Activated CD4-positive, CD25-positive, alpha-beta regulatory T cell (primary cell): ENCODE measurements at regions not wholly inside any gene's neighbourhood (a gene's known extent, or its start where the extent isn't known, plus 50 kb on each side); places are given as distances from the start of the nearest gene placed in this dataset.
A peak's percentile ranks its signal among the peaks of the same experiment; 100 is the strongest.
"Not testable (repeated sequence)": the region's sequence is repeated elsewhere in the genome, so short reads cannot be mapped to it uniquely, and the experiment has no call there.

Source experiments
- DNase-seq, 4 experiments: peaks; one replicate each; lab custom pipeline; 2025; lab: John Stamatoyannopoulos, UW

DNA sequence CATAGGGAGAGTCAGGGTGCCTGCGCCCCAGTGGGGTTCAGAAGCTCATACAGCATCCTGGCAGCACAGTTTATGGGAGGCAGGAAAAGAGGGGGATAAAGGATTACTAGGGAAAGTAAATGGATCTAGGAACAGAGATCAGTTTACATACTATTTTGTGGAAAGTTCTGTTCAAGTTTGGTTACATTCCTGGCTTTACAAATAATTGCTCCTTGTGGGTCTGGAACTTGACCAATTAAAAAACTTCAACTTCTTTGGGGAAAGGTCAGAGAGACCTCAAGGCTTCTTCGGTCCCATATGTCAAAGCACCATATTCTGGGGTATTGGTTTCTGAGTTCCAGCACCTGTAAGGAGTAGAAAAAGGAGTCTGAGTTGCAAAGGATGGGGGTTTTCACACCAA, 64.1 kb downstream of the ZDHHC19 start:
- DNase-seq = no peak

DNA sequence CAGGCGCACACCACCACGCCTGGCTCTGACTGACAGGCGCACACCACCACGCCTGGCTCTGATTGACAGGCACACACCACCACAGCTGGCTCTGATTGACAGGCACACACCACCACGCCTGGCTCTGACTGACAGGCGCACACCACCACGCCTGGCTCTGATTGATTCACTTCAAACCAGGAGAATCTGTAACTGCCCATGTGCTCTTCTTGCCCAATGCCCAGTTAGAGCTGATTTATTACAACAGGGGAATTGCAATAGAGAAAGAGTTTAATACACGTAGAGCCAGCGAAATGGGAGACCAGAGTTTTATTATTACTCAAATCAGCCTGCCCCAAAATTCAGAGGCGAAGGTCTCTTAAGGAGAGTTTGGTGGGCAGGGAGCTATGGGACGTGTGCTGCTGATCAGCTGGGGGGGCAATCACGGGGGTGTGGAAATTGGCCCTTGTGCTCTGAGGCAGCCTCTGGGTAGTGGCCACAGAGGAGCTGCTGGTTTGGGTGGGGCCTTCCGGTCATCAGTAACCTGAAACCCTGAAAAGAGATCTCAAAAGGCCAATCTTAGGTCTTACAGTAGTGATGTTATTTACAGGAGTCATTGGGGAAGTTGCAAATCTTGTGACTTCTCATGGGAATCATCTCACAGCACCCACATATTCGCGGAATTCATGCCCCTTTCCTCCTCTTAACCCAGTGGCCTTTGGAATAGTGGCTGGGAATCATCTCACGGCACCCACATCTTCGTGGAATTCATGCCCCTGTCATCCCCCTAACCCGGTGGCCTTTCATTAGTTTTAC, 63.8 kb upstream of the TFRC start:
- DNase-seq = no peak

GRCh38 chr3:196144383-196145105, 62.7 kb upstream of the TFRC start:
- DNase-seq = peak in 1 of 4 experiments; percentile 10

GRCh38 chr3:196143708-196144382, 62.0 kb upstream of the TFRC start:
- no peak for DNase-seq

GRCh38 chr3:196142202-196142956, 60.5 kb upstream of the TFRC start:
- DNase-seq = no peak

DNA sequence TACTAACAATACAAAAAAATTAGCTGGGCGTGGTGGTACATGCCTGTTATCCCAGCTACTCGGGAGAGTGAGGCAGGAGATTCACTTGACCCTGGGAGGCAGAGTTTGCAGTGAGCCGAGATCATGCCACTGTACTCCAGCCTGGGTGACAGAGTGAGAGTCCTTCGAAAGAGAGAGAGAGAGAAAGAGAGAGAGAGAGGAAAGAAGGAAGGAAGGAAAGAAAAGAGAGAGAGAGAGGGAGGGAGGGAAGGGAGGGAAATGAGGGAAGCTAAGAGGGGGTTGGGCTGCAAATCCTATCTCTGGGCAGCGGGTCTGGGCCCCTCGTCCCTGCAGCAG, 59.9 kb upstream of the TFRC start:
- no peak for DNase-seq

- no peak for DNase-seq
Measured at GRCh38 chr3:196141052-196141865, 59.4 kb upstream of the TFRC start.

DNA sequence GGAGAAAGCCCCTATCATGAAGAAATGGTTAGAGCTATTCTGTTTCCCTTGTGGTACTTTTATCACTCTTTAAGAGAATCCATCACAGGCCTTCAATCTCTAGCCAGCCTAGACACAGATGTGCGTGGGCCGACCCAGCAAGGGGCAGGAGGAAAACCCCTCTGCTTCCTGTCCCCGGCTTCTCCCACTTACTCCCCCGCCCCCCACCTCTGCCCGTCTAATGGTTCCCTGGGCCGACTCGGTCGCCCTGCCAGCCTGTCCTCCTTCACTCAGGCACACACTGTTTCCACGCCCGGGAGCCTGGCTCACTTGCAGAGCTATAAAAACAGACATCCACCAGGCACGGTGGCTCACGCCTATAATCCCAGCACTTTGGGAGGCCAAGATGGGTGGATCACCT, 58.3 kb upstream of the TFRC start:
- no peak for DNase-seq

DNA sequence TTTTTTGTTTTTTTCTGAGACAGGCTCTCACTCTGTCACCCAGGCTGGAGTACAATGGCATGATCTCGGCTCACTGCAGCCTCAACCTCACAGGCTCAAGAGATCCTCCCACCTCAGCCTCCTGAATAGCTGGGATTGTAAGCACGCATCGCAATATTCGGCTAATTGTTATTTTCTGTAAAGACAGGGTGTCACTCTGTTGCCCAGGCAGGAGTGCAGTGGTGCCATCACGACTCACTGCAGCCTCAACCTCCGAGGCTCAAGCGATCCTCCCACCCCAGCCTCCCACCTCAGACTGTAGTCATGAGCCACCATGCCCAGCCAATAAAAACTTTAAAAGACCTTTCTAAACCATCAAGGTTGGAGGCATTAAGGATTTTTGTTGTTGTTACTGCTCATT, 57.4 kb upstream of the TFRC start:
- no peak for DNase-seq

GRCh38 chr3:196138482-196139254, 56.8 kb upstream of the TFRC start:
- DNase-seq = no peak

GRCh38 chr3:196136640-196136989, 54.7 kb upstream of the TFRC start:
- DNase-seq = not testable (repeated sequence)

DNA sequence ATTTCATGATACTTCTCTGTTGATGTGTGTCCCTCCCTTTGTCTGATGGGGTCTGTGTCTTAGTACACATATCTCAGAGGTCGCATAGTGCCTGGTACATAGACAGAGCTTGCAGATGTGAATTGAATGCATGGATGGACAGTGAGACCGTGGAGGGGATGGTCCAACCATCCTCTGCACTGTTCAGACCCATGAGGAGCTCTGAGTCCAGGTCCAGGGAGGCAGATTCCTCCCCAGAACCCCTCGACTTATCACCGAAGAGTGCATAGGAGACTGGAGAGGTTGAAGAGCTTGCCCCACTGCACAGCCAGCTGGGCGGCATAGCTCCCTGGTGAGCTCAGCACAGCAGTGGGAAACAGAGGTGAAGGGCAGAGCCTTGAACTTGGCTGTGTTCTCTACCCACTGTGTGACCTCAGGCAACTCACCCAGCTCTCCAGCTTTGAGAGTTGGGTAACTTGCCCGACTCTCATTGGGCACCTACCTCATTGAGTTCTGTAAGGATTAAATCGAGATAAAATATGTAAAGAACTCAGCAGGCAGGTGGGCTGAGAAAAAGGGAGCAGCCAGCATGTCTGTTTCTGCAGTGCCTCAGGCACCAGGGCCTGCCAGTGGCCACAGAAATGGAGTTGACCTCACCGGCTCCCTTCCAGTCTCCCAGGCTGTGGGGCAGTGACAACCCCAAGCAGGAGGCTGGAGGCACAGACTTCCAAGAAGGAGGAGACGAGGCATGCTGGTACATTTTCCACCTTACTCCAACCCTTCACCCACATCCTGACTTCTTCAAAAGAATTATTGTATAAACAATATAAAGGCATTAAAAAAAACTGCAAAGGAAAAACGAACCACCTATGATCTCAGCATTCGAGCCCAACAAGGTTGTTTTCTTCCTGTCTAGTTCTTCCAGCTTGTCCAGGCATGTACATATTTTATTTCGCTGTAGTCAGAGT, 54.1 kb upstream of the TFRC start:
- no peak for DNase-seq

DNA sequence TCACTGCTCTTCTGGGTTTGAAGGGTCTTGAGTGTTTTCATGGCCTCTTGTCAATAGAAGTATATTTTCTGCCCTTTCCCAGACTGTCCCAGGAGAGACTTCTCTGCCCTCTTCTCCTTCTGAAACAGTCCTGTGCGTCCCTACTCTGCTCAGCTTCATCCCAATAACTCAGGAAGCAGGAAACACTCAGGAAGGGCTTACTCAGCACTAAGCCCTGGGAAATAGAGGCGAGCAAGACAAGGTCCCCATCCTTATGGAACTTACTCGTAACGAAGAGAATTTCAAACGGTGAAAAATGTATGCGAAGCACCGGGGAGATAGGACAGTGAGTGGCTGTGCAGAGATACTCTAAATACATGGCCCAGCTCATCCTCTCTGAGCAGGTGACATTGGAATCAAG, 52.8 kb upstream of the TFRC start:
- DNase-seq = no peak

DNA sequence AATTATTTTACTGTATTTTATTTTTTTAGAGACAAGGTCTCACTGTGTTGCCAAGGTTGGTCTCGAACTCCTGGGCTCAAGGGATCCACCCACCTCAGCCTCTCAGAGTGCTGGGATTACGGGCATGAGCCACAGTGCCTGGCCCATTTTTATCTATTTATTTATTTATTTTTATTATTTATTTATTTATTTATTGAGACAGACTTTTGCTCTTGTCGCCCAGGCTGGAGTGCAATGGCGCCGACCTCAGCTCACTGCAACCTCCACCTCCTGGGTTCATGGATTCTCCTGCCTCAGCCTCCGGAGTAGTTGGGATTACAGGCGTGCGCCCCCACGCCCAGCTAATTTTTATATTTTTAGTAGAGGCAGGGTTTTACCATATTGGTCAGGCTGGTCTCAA, 52.0 kb upstream of the TFRC start:
- DNase-seq = not testable (repeated sequence)

DNA sequence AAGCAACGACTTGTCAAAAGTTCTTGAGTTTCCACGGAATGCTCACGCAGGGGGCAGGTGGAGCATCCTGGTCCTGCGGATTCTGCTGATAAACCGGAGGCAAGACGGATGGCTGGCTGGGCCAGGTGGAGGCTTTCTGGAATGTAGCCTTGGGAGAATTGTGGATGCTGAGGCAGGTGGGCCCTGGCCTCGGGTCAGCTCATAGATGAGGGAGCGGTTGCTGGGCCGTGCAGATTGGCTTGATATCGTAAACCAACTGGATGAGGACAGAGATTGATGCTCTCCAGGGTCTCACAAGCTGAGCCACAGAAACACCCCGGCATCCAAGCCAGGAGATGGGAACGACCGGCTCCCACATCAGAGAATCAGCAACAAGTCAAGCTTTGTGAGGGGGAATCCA, 50.0 kb upstream of the TFRC start:
- no peak for DNase-seq
